Mucosa of descending colon (tissue), 3 donors: ENCODE measurements at regions not wholly inside any gene's neighbourhood (a gene's known extent, or its start where the extent isn't known, plus 50 kb on each side); places are given as distances from the start of the nearest gene placed in this dataset.

ENCODE experiments used
- ATAC-seq: fragments of 200-7000 bp; cut with Tn5 transposase; one replicate; pipeline ENCODE4 v1.9.1; 2020; ENCODE audit warnings: mild to moderate bottlenecking, moderate library complexity
- DNase-seq, 3 donors: peaks; one replicate each; pipeline ENCODE4 v3.0.0-alpha.2; 2020
- H3K36me3 ChIP-seq: fragments of 200-600 bp; one replicate; pipeline ENCODE4 v1.8.0; 2021; ENCODE audit warnings: low read depth, mild to moderate bottlenecking
- H3K4me1 ChIP-seq: fragments of 200-600 bp; one replicate; pipeline ENCODE4 v1.8.0; 2021; ENCODE audit warnings: low read depth, mild to moderate bottlenecking
- H3K4me3 ChIP-seq: fragments of 200-600 bp; one replicate; pipeline ENCODE4 v1.8.0; 2021; ENCODE audit warnings: mild to moderate bottlenecking
- H3K9me3 ChIP-seq: fragments of 200-600 bp; one replicate; pipeline ENCODE4 v1.8.0; 2021; ENCODE audit warnings: mild to moderate bottlenecking
- intact Hi-C, 2 donors: fragments of 100-400 bp; cut with DNase I in 1 of 2; cut with micrococcal nuclease in 1 of 2; formaldehyde crosslinking; loops; one replicate each; pipeline versions ENCODE4 v1.11.0 to v1.11.1; 2022; cut with DNase I, micrococcal nuclease
- TF ChIP-seq, protein P1 (sequence below): fragments of 200-600 bp; IDR thresholded peaks from one replicate; pipeline ENCODE4 v1.8.0; 2022; ENCODE audit warnings: antibody characterized with exemption, mild to moderate bottlenecking
- donor health status: DM: no; HTN: no; CAD: no; lungs with moderate emphysema.
- donor health status: DM: no; HTN: no; CAD: no.
- donor health status: DM: no; HTN: yes; CAD: no.

DNA sequence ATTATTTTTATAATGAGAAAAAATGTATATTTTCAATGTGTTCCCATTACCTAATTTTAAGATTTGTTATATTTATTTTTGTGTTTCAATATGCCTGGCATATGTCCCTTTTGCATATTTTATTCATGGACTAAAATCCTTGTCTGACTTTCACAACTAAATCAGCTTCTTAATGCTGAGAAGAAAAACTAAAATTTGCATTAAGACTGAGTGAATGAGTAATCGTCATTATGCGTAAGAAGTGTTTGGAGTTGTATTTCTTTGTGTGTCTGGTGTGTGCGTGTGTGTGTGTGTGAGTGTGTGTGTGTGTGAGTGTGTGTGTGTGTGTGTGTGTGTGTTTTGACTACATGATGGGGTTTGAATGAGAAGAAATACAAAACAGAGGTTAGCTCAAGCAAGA lies 201.7 kb upstream of the SP8 start:
- intact Hi-C loops = no loop called here
- Histone ChIP-seq H3K4me1 (no peaks in the 10 kb centered on the region), H3K4me3 (no peak overlapping the region), H3K9me3 (no peaks in the 10 kb centered on the region), H3K36me3 (no peaks in the 10 kb centered on the region)
- DNase-seq (no peak), ATAC-seq (no peak)
- TF ChIP-seq, protein P1, sequence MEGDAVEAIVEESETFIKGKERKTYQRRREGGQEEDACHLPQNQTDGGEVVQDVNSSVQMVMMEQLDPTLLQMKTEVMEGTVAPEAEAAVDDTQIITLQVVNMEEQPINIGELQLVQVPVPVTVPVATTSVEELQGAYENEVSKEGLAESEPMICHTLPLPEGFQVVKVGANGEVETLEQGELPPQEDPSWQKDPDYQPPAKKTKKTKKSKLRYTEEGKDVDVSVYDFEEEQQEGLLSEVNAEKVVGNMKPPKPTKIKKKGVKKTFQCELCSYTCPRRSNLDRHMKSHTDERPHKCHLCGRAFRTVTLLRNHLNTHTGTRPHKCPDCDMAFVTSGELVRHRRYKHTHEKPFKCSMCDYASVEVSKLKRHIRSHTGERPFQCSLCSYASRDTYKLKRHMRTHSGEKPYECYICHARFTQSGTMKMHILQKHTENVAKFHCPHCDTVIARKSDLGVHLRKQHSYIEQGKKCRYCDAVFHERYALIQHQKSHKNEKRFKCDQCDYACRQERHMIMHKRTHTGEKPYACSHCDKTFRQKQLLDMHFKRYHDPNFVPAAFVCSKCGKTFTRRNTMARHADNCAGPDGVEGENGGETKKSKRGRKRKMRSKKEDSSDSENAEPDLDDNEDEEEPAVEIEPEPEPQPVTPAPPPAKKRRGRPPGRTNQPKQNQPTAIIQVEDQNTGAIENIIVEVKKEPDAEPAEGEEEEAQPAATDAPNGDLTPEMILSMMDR = no peak

DNA sequence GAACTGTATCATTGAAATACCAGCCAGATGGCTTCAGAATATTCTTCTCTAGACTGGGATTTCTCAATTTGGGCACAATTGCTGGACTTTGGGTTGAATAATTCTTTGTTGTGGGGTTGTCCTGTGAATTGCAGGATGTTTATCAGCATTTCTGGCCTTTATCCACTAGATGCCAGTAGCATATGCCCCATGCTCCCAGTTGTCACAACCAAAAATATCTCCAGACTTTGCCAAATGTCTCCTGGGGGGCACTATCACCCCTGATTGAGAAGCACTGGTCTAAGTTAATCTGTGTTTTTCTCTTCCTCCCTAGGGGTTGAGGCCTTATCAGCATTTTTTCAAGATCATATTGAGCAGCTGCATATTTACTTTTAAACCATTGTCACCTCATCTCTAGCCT lies 204.9 kb upstream of the SP8 start:
- ATAC-seq = no peak
- intact Hi-C loops = no loop called here
- no peak for DNase-seq
- Histone ChIP-seq H3K4me1 (no peaks in the 10 kb centered on the region), H3K4me3 (no peak overlapping the region), H3K36me3 (no peaks in the 10 kb centered on the region), H3K9me3 (no peaks in the 10 kb centered on the region)
- TF ChIP-seq, protein P1 = no peak

DNA sequence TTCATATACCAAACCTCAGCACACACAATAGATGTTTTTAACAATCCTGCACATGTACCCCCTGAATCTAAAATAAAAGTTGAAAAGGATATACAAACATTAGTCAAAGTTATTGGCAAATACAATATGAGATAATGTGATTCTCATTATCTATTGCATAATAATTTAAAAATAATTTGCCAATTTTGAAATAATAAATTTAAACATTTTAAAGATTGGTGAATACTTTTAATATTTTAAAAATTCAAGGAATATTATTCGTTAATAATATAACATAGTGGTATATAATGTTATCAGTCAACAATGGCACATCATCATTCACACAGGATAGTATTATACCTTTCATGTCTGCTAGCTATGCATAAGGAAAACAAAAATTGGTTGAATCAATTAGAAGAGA lies 207.0 kb upstream of the SP8 start:
- intact Hi-C loops = no loop called here
- no peak for ATAC-seq
- DNase-seq = no peak
- TF ChIP-seq, protein P1 = no peak
- Histone ChIP-seq H3K4me3 (no peak overlapping the region), H3K4me1 (no peaks in the 10 kb centered on the region), H3K9me3 (no peaks in the 10 kb centered on the region), H3K36me3 (no peaks in the 10 kb centered on the region)

DNA sequence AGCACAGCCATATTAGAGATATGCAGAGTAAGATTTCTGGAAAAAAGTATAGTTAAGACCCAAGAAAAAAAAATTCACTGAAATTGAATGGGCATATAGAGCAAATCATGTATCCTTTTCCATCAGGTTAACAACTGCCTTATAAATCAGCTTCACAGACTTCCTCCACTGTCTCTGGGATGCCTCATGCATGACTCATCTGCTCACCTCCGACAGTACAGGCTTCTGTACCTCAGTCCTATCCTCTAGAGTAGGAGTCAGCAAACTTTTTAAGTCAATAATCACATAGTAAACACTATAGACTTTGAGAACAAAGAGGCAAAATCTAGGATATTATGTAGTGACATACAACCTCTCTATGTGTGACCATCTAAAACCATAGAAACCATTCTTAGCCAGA lies 211.6 kb upstream of the SP8 start:
- Histone ChIP-seq H3K4me1 (no peaks in the 10 kb centered on the region), H3K36me3 (no peaks in the 10 kb centered on the region), H3K4me3 (no peak overlapping the region), H3K9me3 (no peaks in the 10 kb centered on the region)
- intact Hi-C loops = no loop called here
- DNase-seq (no peak), ATAC-seq (peak; percentile 70)
- TF ChIP-seq, protein P1 = no peak

DNA sequence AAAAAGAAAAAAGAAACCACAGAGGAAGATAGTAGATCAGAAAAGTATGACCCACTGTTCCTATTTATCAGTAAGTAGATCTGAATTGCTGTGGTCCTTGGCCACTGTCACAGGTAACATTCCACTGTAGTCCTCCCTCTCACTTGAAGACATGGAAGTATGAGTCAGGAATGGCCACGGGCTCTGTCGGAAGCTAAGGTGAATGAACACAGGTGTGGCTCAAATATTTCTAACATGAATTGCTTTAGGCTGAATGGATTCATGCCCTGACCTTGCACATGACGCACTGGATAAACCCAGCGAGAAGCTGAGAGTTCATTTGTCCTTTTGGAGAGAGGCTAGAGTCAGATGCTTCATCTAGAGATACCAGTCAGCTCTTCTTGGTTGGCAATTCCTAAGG lies 224.5 kb upstream of the SP8 start:
- TF ChIP-seq, protein P1 = no peak
- Histone ChIP-seq H3K4me3 (no peak overlapping the region), H3K36me3 (no peaks in the 10 kb centered on the region), H3K9me3 (no peaks in the 10 kb centered on the region), H3K4me1 (no peaks in the 10 kb centered on the region)
- peak; percentile 36 for ATAC-seq
- intact Hi-C loops = loop anchor here in 1 of 2 donors (10.0 kb wide), 1 partner anchor 504 kb away; no protein-coding TSS in a partner anchor
- DNase-seq = no peak
